ENCODE measurements at regions not wholly inside any gene's neighbourhood (a gene's known extent, or its start where the extent isn't known, plus 50 kb on each side); places are given as distances from the start of the nearest gene placed in this dataset.
"Not testable (repeated sequence)": the region's sequence is repeated elsewhere in the genome, so short reads cannot be mapped to it uniquely, and the experiment has no call there.

GRCh38 chr14:47935332-47935731 is 259.9 kb upstream of the MDGA2 start:
- in situ Hi-C loops (cut with HindIII; ENCODE audit: low pct_unique_long_range_greater_than_20kb, low sequenced_read_pairs) = no loop called here
- no peak for DNase-seq (ENCODE audit: low read depth, low spot score)

GRCh38 chr14:47929334-47929733 is 253.9 kb upstream of the MDGA2 start:
- in situ Hi-C loops (cut with HindIII; ENCODE audit: low pct_unique_long_range_greater_than_20kb, low sequenced_read_pairs) = no loop called here
- no peak for DNase-seq (ENCODE audit: low read depth, low spot score)

- in situ Hi-C loops (cut with HindIII; ENCODE audit: low pct_unique_long_range_greater_than_20kb, low sequenced_read_pairs) = no loop called here
- no peak for DNase-seq (ENCODE audit: low read depth, low spot score)
These were observed 245.7 kb upstream of the MDGA2 start for GRCh38 chr14:47921133-47921532.

- in situ Hi-C loops (cut with HindIII; ENCODE audit: low pct_unique_long_range_greater_than_20kb, low sequenced_read_pairs) = no loop called here
- no peak for DNase-seq (ENCODE audit: low read depth, low spot score)
These were observed 244.6 kb upstream of the MDGA2 start for GRCh38 chr14:47919997-47920396.

GRCh38 chr14:47919334-47919846 is 244.0 kb upstream of the MDGA2 start:
- in situ Hi-C loops (cut with HindIII; ENCODE audit: low pct_unique_long_range_greater_than_20kb, low sequenced_read_pairs) = no loop called here

GRCh38 chr14:47917344-47917954 is 242.0 kb upstream of the MDGA2 start:
- in situ Hi-C loops (cut with HindIII; ENCODE audit: low pct_unique_long_range_greater_than_20kb, low sequenced_read_pairs) = no loop called here
- peak; percentile 72 for DNase-seq (ENCODE audit: low read depth, low spot score)

More at GRCh38 chr14:47919334-47919846, 244.0 kb upstream of the MDGA2 start:
- no peak for DNase-seq (ENCODE audit: low read depth, low spot score)

GRCh38 chr14:47901141-47901540 is 225.7 kb upstream of the MDGA2 start:
- in situ Hi-C loops (cut with HindIII; ENCODE audit: low pct_unique_long_range_greater_than_20kb, low sequenced_read_pairs); DNase-seq (ENCODE audit: low read depth, low spot score): not testable (repeated sequence)

GRCh38 chr14:47899685-47900084 is 224.3 kb upstream of the MDGA2 start:
- in situ Hi-C loops (cut with HindIII; ENCODE audit: low pct_unique_long_range_greater_than_20kb, low sequenced_read_pairs) = no loop called here
- no peak for DNase-seq (ENCODE audit: low read depth, low spot score)

GRCh38 chr14:47874350-47874749 is 198.9 kb upstream of the MDGA2 start:
- in situ Hi-C loops (cut with HindIII; ENCODE audit: low pct_unique_long_range_greater_than_20kb, low sequenced_read_pairs) = no loop called here
- DNase-seq (ENCODE audit: low read depth, low spot score) = no peak

GRCh38 chr14:47872588-47872987 is 197.2 kb upstream of the MDGA2 start:
- DNase-seq (ENCODE audit: low read depth, low spot score) = peak; percentile 6
- in situ Hi-C loops (cut with HindIII; ENCODE audit: low pct_unique_long_range_greater_than_20kb, low sequenced_read_pairs) = no loop called here

GRCh38 chr14:47863441-47863840 is 188.0 kb upstream of the MDGA2 start:
- in situ Hi-C loops (cut with HindIII; ENCODE audit: low pct_unique_long_range_greater_than_20kb, low sequenced_read_pairs) = no loop called here
- DNase-seq (ENCODE audit: low read depth, low spot score) = no peak

GRCh38 chr14:47857646-47858045 is 182.2 kb upstream of the MDGA2 start:
- in situ Hi-C loops (cut with HindIII; ENCODE audit: low pct_unique_long_range_greater_than_20kb, low sequenced_read_pairs) = no loop called here
- no peak for DNase-seq (ENCODE audit: low read depth, low spot score)

- DNase-seq (ENCODE audit: low read depth, low spot score) = no peak
- in situ Hi-C loops (cut with HindIII; ENCODE audit: low pct_unique_long_range_greater_than_20kb, low sequenced_read_pairs) = no loop called here
These were observed 176.9 kb upstream of the MDGA2 start for GRCh38 chr14:47852278-47852677.

- in situ Hi-C loops (cut with HindIII; ENCODE audit: low pct_unique_long_range_greater_than_20kb, low sequenced_read_pairs) = no loop called here
- no peak for DNase-seq (ENCODE audit: low read depth, low spot score)
These were observed 170.6 kb upstream of the MDGA2 start for GRCh38 chr14:47846008-47846407.

- DNase-seq (ENCODE audit: low read depth, low spot score) = no peak
- in situ Hi-C loops (cut with HindIII; ENCODE audit: low pct_unique_long_range_greater_than_20kb, low sequenced_read_pairs) = no loop called here
These were observed 167.8 kb upstream of the MDGA2 start for GRCh38 chr14:47843236-47843635.

- DNase-seq (ENCODE audit: low read depth, low spot score) = peak; percentile 11
- in situ Hi-C loops (cut with HindIII; ENCODE audit: low pct_unique_long_range_greater_than_20kb, low sequenced_read_pairs) = no loop called here
These were observed 157.6 kb upstream of the MDGA2 start for GRCh38 chr14:47833011-47833410.

- no peak for DNase-seq (ENCODE audit: low read depth, low spot score)
- in situ Hi-C loops (cut with HindIII; ENCODE audit: low pct_unique_long_range_greater_than_20kb, low sequenced_read_pairs) = no loop called here
These were observed 151.4 kb upstream of the MDGA2 start for GRCh38 chr14:47826809-47827208.

GRCh38 chr14:47822326-47822725 is 146.9 kb upstream of the MDGA2 start:
- no peak for DNase-seq (ENCODE audit: low read depth, low spot score)
- in situ Hi-C loops (cut with HindIII; ENCODE audit: low pct_unique_long_range_greater_than_20kb, low sequenced_read_pairs) = no loop called here

GRCh38 chr14:47821135-47821534 is 145.7 kb upstream of the MDGA2 start:
- DNase-seq (ENCODE audit: low read depth, low spot score) = no peak
- in situ Hi-C loops (cut with HindIII; ENCODE audit: low pct_unique_long_range_greater_than_20kb, low sequenced_read_pairs) = no loop called here

GRCh38 chr14:47790477-47790876 is 115.1 kb upstream of the MDGA2 start:
- DNase-seq (ENCODE audit: low read depth, low spot score) = no peak
- in situ Hi-C loops (cut with HindIII; ENCODE audit: low pct_unique_long_range_greater_than_20kb, low sequenced_read_pairs) = no loop called here
